GM12891 (cell line): ENCODE measurements at regions not wholly inside any gene's neighbourhood (a gene's known extent, or its start where the extent isn't known, plus 50 kb on each side); places are given as distances from the start of the nearest gene placed in this dataset.

Experiments used
- PAX5 ChIP-seq: IDR thresholded peaks from 2 replicates; pipeline ENCODE4 v1.6.1; 2011; ENCODE audit warnings: low read length, moderate library complexity, mild to moderate bottlenecking; ENCODE audit not compliant: insufficient read depth, severe bottlenecking
- POLR2A ChIP-seq: IDR thresholded peaks from 2 replicates; pipeline ENCODE4 v1.6.1; 2011; ENCODE audit warnings: low read depth, low read length, control low read depth
- POLR2AphosphoS5 ChIP-seq: IDR thresholded peaks from 2 replicates; pipeline ENCODE4 v1.6.1; 2011; ENCODE audit warnings: low read depth, low read length, control low read depth
- POU2F2 ChIP-seq: IDR thresholded peaks from 2 replicates; pipeline ENCODE4 v1.6.1; 2011; ENCODE audit warnings: low read depth, mild to moderate bottlenecking, control low read depth, low read length, moderate library complexity
- SPI1 ChIP-seq: IDR thresholded peaks from 2 replicates; pipeline ENCODE4 v1.6.1; 2011; ENCODE audit warnings: low read depth, low read length, control low read depth
- TAF1 ChIP-seq: IDR thresholded peaks from 2 replicates; pipeline ENCODE4 v1.6.1; 2011; ENCODE audit warnings: low read depth, low read length, control low read depth

- TF ChIP-seq TAF1: no peak
- TF ChIP-seq POLR2A: no peak
- no peak for TF ChIP-seq POLR2AphosphoS5
- no peak for TF ChIP-seq SPI1
- TF ChIP-seq PAX5: no peak
- TF ChIP-seq POU2F2: no peak
These were observed 368.4 kb upstream of the MAN1A1 start for GRCh38 chr6:119717942-119718341.
